Neutrophil (primary cell): ENCODE measurements at regions not wholly inside any gene's neighbourhood (a gene's known extent, or its start where the extent isn't known, plus 50 kb on each side); places are given as distances from the start of the nearest gene placed in this dataset.
"Not testable (repeated sequence)": the region's sequence is repeated elsewhere in the genome, so short reads cannot be mapped to it uniquely, and the experiment has no call there.

Experiments
- H3K27ac ChIP-seq: fragments of 200-600 bp; sonication (generic); 2 replicates; pipeline ENCODE4 v1.5.1; 2016; ENCODE audit warnings: mild to moderate bottlenecking, moderate library complexity
- H3K27me3 ChIP-seq: fragments of 200-600 bp; sonication (generic); 2 replicates; pipeline ENCODE4 v1.6.0; 2016; ENCODE audit warnings: mild to moderate bottlenecking
- H3K36me3 ChIP-seq: fragments of 200-600 bp; sonication (generic); 2 replicates; pipeline ENCODE4 v1.5.1; 2017
- H3K4me1 ChIP-seq, 2 experiments: fragments of 200-600 bp in 1 of 2; sonication (generic) in 1 of 2; 1 replicate in 1 of 2; 2 replicates in 1 of 2; pipeline versions ENCODE4 v1.5.1 to v1.6.1; 2013 to 2016; ENCODE audit warnings: low read depth in 1 of 2, low read length in 1 of 2, mild to moderate bottlenecking in 1 of 2, moderate library complexity in 1 of 2; ENCODE audit not compliant: control insufficient read depth in 1 of 2, insufficient read depth in 1 of 2
- H3K4me3 ChIP-seq, 2 experiments: fragments of 200-600 bp in 1 of 2; sonication (generic) in 1 of 2; 1 replicate in 1 of 2; 2 replicates in 1 of 2; pipeline ENCODE4 v1.5.1; 2013 to 2016; ENCODE audit warnings: low read depth in 1 of 2, low read length in 1 of 2, mild to moderate bottlenecking in 1 of 2, moderate library complexity in 1 of 2
- H3K9me3 ChIP-seq: fragments of 200-600 bp; sonication (generic); 2 replicates; pipeline ENCODE4 v1.5.1; 2016
- TF ChIP-seq, protein P1 (sequence below): fragments of 200-600 bp; sonication (generic); IDR thresholded peaks from 2 replicates; pipeline ENCODE4 v1.5.1; 2016; ENCODE audit warnings: antibody characterized with exemption

- H3K9me3 ChIP-seq, result no peaks in the 10 kb centered on the region
- H3K4me1 ChIP-seq, result no peaks in the 10 kb centered on the region
- no peak overlapping the region for H3K27ac ChIP-seq
- no peaks in the 10 kb centered on the region for H3K27me3 ChIP-seq
- no peak overlapping the region for H3K4me3 ChIP-seq
- no peaks in the 10 kb centered on the region for H3K36me3 ChIP-seq
- TF ChIP-seq, protein P1, sequence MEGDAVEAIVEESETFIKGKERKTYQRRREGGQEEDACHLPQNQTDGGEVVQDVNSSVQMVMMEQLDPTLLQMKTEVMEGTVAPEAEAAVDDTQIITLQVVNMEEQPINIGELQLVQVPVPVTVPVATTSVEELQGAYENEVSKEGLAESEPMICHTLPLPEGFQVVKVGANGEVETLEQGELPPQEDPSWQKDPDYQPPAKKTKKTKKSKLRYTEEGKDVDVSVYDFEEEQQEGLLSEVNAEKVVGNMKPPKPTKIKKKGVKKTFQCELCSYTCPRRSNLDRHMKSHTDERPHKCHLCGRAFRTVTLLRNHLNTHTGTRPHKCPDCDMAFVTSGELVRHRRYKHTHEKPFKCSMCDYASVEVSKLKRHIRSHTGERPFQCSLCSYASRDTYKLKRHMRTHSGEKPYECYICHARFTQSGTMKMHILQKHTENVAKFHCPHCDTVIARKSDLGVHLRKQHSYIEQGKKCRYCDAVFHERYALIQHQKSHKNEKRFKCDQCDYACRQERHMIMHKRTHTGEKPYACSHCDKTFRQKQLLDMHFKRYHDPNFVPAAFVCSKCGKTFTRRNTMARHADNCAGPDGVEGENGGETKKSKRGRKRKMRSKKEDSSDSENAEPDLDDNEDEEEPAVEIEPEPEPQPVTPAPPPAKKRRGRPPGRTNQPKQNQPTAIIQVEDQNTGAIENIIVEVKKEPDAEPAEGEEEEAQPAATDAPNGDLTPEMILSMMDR, result no peak
These were observed 454.6 kb upstream of the TUSC1 start for GRCh38 chr9:26132746-26133312.

- no peaks in the 10 kb centered on the region for H3K9me3 ChIP-seq
- H3K4me1 ChIP-seq, result no peaks in the 10 kb centered on the region
These were observed 453.6 kb upstream of the TUSC1 start for GRCh38 chr9:26131886-26132285.

GRCh38 chr9:26129217-26129616 is 451.0 kb upstream of the TUSC1 start:
- Histone ChIP-seq H3K36me3 (no peaks in the 10 kb centered on the region), H3K9me3 (no peaks in the 10 kb centered on the region), H3K4me1 (no peaks in the 10 kb centered on the region), H3K27ac (no peak overlapping the region), H3K4me3 (no peak overlapping the region), H3K27me3 (no peaks in the 10 kb centered on the region)
- TF ChIP-seq, protein P1, result no peak

More at GRCh38 chr9:26131886-26132285, 453.6 kb upstream of the TUSC1 start:
- Histone ChIP-seq H3K36me3 (no peaks in the 10 kb centered on the region), H3K4me3 (no peak overlapping the region), H3K27ac (no peak overlapping the region), H3K27me3 (no peaks in the 10 kb centered on the region)
- TF ChIP-seq, protein P1, result no peak

DNA sequence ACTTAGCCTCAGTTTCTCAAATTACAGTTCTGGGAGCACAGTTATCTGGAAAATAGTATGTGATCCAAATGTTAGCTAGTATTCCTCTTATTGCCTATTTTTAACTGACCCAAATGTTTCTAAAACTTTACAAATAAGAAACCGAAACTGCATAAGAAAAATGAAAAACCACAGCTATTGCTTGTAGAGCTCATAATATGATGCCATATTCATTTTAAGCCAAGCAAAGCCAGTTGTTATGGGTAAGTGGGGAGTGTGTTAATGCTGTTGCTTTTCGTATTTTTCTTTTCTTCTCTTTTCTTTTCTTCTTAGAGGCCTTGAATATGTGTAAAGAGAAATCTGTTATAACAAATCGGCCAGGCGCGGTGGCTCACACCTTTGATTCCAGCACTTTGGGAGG is 447.4 kb upstream of the TUSC1 start:
- no peak overlapping the region for H3K27ac ChIP-seq
- H3K4me1 ChIP-seq, result no peaks in the 10 kb centered on the region
- H3K4me3 ChIP-seq, result no peak overlapping the region
- H3K36me3 ChIP-seq, result no peaks in the 10 kb centered on the region
- H3K27me3 ChIP-seq, result no peaks in the 10 kb centered on the region
- TF ChIP-seq, protein P1, result no peak
- no peaks in the 10 kb centered on the region for H3K9me3 ChIP-seq

DNA sequence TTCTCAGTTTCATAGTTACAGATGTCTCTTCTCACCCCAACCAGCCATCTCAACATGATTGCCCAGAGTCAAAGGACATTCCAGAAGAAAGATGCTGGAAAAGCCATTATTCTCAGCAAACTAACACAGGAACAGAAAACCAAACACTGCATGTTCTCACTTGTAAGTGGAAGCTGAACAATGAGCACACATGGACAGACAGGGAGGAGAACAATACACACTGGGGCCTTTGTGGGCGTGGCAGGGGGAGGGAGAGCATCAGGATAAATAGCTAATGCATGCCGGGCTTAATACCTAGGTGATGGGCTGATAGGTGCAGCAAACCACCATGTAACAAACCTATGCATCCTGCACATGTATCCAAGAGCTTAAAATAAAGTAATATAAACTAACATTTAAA is 437.8 kb upstream of the TUSC1 start:
- not testable (repeated sequence) for H3K9me3 ChIP-seq, H3K36me3 ChIP-seq, H3K27me3 ChIP-seq, H3K4me3 ChIP-seq, H3K27ac ChIP-seq, H3K4me1 ChIP-seq

GRCh38 chr9:26112724-26113123 is 434.5 kb upstream of the TUSC1 start:
- H3K27ac ChIP-seq, result no peak overlapping the region
- no peak overlapping the region for H3K4me3 ChIP-seq
- H3K9me3 ChIP-seq, result no peaks in the 10 kb centered on the region
- no peaks in the 10 kb centered on the region for H3K27me3 ChIP-seq
- H3K36me3 ChIP-seq, result no peaks in the 10 kb centered on the region
- no peaks in the 10 kb centered on the region for H3K4me1 ChIP-seq
- TF ChIP-seq, protein P1, result no peak
